GM12875 (cell line): ENCODE measurements at regions not wholly inside any gene's neighbourhood (a gene's known extent, or its start where the extent isn't known, plus 50 kb on each side); places are given as distances from the start of the nearest gene placed in this dataset.
A peak's percentile ranks its signal among the peaks of the same experiment; 100 is the strongest.

Experiments
- H3K4me3 ChIP-seq: one replicate; pipeline ENCODE4 v1.5.1; 2011; ENCODE audit warnings: low read depth, low read length, control low read depth
- TF ChIP-seq, protein P1 (sequence below): IDR thresholded peaks from 2 replicates; pipeline ENCODE4 v1.5.1; 2011; ENCODE audit warnings: low read depth, mild to moderate bottlenecking, control low read depth, inconsistent platforms, low read length, moderate library complexity, borderline replicate concordance; ENCODE audit not compliant: insufficient read depth

DNA sequence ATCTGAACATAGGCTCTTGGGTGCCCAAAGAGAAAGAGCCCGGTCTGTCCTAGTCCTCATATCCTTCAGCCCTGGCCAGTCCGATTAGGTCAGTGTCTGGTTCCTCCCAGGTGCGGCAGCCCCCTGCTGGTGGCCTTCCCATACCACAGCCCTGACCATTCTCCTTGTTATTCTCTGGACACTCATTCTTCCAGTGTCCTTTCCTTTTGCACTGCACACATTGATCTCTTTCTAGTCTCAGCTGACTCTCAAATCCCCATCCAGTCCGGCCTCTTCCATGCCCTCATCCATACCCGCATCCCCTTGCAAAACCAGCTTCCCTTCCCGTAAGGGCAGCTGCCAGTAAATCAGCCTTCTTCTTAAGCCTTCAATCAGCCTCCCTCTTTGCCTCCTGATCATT is 1316.3 kb downstream of the TMEM121 start:
- TF ChIP-seq, protein P1, sequence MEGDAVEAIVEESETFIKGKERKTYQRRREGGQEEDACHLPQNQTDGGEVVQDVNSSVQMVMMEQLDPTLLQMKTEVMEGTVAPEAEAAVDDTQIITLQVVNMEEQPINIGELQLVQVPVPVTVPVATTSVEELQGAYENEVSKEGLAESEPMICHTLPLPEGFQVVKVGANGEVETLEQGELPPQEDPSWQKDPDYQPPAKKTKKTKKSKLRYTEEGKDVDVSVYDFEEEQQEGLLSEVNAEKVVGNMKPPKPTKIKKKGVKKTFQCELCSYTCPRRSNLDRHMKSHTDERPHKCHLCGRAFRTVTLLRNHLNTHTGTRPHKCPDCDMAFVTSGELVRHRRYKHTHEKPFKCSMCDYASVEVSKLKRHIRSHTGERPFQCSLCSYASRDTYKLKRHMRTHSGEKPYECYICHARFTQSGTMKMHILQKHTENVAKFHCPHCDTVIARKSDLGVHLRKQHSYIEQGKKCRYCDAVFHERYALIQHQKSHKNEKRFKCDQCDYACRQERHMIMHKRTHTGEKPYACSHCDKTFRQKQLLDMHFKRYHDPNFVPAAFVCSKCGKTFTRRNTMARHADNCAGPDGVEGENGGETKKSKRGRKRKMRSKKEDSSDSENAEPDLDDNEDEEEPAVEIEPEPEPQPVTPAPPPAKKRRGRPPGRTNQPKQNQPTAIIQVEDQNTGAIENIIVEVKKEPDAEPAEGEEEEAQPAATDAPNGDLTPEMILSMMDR = peak; percentile 55
- no peak overlapping the region for H3K4me3 ChIP-seq

DNA sequence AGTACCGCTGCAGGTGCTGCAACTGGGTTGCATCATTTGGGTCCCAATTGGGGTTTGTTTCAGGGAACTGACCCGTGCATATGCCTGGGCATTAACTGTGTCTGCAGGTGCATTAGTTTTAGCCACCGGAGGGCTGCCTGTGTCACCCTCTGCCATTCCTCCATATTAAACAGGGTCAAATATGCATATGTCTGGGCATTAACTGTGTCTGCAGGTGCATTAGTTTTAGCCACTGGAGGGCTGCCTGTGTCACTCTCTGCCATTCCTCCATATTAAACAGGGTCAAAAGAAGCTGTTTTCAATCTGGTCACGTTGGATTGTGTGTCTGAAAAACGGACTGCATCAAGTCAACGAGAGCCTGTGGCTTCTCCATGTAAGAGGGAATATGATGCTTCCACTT is 1317.0 kb downstream of the TMEM121 start:
- peak overlapping the region; percentile 64 for H3K4me3 ChIP-seq
- TF ChIP-seq, protein P1 = no peak; the same call in 1 of the 2 replicates

DNA sequence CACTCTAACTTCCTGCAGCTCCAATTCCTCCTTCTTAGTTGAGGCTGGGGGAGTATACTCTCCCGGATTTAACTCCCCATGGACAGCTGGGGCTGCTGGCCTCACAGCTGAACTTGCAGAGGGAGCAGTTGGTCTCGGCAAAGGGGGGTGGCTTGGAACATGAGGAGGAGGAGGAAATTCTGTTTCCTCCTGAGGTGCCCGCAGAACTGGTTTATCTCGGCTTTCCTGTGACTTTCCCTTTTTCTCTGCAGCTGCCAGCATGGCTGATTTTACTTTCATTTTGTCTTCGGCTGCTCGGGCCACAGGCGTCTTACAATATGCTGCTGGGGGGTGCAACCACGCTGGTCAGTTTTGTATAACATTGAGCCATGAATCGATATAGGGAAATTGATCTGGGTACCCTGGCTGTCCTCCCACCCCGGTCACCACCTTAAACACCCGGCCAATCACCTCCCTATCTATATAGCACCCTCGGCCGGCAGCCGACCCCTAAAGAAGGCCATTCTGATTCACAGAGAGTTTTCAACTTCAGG is 1317.6 kb downstream of the TMEM121 start:
- TF ChIP-seq, protein P1 = no peak
- H3K4me3 ChIP-seq = peak overlapping the region; percentile 64

DNA sequence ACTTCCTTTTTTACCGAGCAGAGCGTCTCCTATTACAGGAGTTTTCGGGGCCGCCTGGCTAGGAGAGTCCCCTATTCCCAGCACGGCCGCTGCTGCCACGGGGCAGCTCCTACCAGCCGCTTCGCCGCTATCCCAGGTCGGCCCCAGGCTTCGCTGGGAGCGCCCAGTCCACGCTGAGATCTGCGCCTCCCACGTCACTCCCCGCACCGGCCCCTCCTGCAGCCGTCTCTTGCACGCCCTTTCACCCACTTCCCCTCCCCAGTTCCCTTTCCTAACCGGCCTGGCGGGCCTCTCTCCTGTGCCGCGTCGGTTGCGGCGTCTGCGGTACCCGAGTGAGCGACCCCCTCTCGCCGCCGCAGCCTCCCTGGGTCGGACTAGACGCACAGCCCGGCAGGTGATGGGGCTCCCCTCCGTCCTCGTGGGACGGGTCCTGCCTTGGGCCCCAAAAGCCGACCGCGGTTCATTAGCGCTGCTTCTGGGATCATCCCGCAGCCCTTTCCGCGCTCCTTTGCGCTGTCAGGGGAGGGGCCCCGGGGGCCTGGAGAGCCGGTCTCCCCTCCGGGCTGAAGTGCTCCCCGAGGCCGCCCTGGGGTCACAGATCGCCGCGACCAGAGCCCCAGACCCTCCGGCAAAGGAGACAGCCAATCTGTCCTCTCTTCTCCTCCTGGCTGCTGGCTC is 1318.4 kb downstream of the TMEM121 start:
- H3K4me3 ChIP-seq = peak overlapping the region; percentile 64
- TF ChIP-seq, protein P1 = no peak

DNA sequence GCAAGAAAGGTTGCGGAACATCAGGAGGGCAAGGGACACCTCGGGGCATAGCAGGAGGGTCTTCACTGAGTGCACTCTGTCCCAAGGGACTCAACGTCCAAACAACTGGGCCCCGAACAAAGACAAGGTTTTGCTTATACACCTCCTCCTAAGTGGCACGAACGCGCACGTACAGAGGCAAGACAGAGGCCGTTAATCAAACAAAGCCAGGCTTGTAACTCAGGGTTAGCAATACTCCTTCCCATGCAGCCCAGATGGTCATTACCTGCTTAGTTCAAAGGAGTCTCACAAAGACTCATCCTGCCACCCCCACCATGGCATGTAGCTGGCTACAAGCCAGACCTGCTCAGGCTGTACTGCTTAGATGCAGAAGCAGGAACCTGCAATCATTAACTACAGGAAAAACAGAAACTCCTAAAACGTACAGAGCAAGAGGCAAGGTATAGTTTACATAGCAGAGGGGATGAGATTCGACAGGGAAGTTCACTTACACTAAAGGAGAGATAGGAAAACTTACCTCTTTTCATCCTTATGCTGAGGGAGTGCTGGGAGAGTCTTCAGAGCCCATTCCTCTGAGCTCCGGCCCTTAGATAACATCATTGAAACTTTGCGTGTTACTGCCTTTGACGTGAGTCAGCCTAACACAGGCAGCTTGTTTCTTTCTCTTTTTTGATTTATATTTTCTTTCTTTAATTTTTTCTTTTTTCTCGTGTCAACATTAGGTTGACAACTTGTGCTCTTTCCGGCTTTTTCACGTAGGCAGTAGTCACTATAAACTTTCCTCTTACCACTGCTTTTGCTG is 1319.1 kb downstream of the TMEM121 start:
- TF ChIP-seq, protein P1 = no peak
- H3K4me3 ChIP-seq = peak overlapping the region; percentile 64

DNA sequence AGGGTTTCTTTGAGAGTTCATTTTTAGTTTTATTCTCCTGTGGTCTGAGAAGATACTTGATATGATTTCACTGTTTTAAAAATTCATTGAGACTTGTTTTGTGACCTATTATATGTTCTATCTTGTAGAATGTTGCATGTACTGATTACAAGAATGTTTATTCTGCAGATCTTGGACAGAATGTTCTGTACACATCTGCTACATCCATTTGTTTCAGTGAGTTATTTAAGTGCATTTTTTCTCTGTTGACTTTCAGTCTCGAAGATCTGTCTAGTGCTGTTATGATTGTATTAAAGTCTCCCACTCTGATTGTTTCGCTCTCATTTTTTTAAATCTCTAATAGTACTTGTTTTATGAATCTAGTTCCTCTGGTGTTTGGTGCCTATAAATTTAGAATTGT is 1319.8 kb downstream of the TMEM121 start:
- H3K4me3 ChIP-seq = no peak overlapping the region
- TF ChIP-seq, protein P1 = no peak
